Mesendoderm (in vitro differentiated cells): ENCODE measurements at regions not wholly inside any gene's neighbourhood (a gene's known extent, or its start where the extent isn't known, plus 50 kb on each side); places are given as distances from the start of the nearest gene placed in this dataset.

Source experiments
- DNase-seq: peaks from one replicate; pipeline ENCODE4 v3.0.0; 2013
- H2AK5ac ChIP-seq: 2 replicates; pipeline ENCODE4 v1.6.1; 2013; ENCODE audit warnings: low read length, inconsistent platforms
- H2BK120ac ChIP-seq: 2 replicates; pipeline ENCODE4 v1.6.1; 2013; ENCODE audit warnings: low read depth, mild to moderate bottlenecking, low read length, moderate library complexity, mixed read lengths
- H2BK15ac ChIP-seq: replicated peaks from 2 replicates; pipeline ENCODE4 v1.6.1; 2013; ENCODE audit warnings: low read depth, mild to moderate bottlenecking, moderate library complexity
- H2BK5ac ChIP-seq: 2 replicates; pipeline ENCODE4 v1.6.1; 2013; ENCODE audit warnings: low read length, inconsistent platforms
- H3K18ac ChIP-seq: 2 replicates; pipeline ENCODE4 v1.6.1; 2013; ENCODE audit warnings: mild to moderate bottlenecking, low read length, mixed read lengths
- H3K23ac ChIP-seq: one replicate; pipeline ENCODE4 v1.6.1; 2013; ENCODE audit warnings: low read length
- H3K27ac ChIP-seq: 2 replicates; pipeline ENCODE4 v1.5.1; 2013; ENCODE audit warnings: low read depth, mild to moderate bottlenecking, inconsistent platforms, low read length, moderate library complexity
- H3K27me3 ChIP-seq: 2 replicates; pipeline ENCODE4 v1.6.1; 2013; ENCODE audit warnings: low read length, control low read depth, mild to moderate bottlenecking, inconsistent platforms; ENCODE audit not compliant: insufficient read depth, poor library complexity
- H3K36me3 ChIP-seq: 2 replicates; pipeline ENCODE4 v1.6.1; 2013; ENCODE audit warnings: low read length, inconsistent platforms; ENCODE audit not compliant: control insufficient read depth, insufficient read depth
- H3K4ac ChIP-seq: one replicate; pipeline ENCODE4 v1.6.1; 2013; ENCODE audit warnings: low read depth, mild to moderate bottlenecking, low read length, moderate library complexity
- H3K4me1 ChIP-seq: 2 replicates; pipeline ENCODE4 v1.6.1; 2013; ENCODE audit warnings: low read depth, low read length, inconsistent platforms; ENCODE audit not compliant: control insufficient read depth
- H3K4me2 ChIP-seq: 2 replicates; pipeline ENCODE4 v1.6.1; 2013; ENCODE audit warnings: low read length
- H3K4me3 ChIP-seq: 2 replicates; pipeline ENCODE4 v1.5.1; 2013; ENCODE audit warnings: mild to moderate bottlenecking, low read length
- H3K56ac ChIP-seq: one replicate; pipeline ENCODE4 v1.6.1; 2013; ENCODE audit warnings: low read length
- H3K79me1 ChIP-seq: 2 replicates; pipeline ENCODE4 v1.6.1; 2013; ENCODE audit warnings: low read length, inconsistent platforms
- H3K79me2 ChIP-seq: 2 replicates; pipeline ENCODE4 v1.6.1; 2013; ENCODE audit warnings: mild to moderate bottlenecking, low read length; ENCODE audit not compliant: control insufficient read depth, insufficient read depth
- H3K9ac ChIP-seq: 2 replicates; pipeline ENCODE4 v1.6.1; 2013; ENCODE audit warnings: low read length, inconsistent platforms
- H4K5ac ChIP-seq: one replicate; pipeline ENCODE4 v1.6.1; 2013; ENCODE audit warnings: low read length
- H4K8ac ChIP-seq: one replicate; pipeline ENCODE4 v1.6.1; 2013; ENCODE audit warnings: low read depth, mild to moderate bottlenecking, control low read depth, low read length, moderate library complexity
- WGBS: extraction: QIAGEN DNeasy Blood & Tissue Kit; methylation state at CpG from one replicate; pipeline ENCODE4 v1.1.7; 2013; ENCODE audit warnings: low lambda C conversion rate, missing lambda C conversion rate; ENCODE audit not compliant: insufficient coverage; ENCODE audit errors: extremely low coverage; 5-methylcytosine and 5-hydroxymethylcytosine counted together

DNA sequence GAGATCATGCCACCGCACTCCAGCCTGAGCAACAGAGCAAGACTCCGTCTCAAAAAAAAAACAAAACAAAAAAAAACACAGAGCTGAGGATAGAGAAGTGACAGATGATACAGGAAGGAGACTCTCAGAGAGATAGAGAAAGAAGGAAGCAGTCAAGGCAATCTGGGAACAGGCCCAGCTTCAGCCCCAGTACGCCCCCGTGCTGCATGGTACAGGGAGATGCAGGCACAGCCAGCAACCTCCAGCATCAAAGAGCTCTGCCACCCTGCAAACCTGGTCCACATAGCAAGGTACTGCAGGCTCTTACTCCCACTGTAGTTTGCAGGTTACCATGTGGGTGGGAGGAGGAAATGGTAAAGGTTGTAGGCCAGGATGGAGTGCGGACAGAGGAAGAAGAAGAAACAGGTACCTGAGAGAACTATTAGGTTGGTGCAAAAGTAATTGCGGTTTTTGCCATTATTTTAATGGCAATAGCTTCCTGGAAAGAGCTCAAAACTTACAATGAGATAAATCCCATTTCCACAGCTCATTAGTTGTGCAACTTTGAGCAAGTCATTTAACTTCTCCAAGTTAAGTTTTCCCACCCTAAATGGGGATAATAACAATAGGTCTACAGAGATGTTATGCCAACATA, 253.0 kb downstream of the ARRDC4 start:
- Histone ChIP-seq H2BK5ac (no peak overlapping the region), H3K4me3 (no peak overlapping the region), H3K23ac (no peak overlapping the region), H3K79me2 (no peaks in the 10 kb centered on the region), H3K56ac (no peak overlapping the region), H3K4ac (no peak overlapping the region), H3K4me1 (no peaks in the 10 kb centered on the region), H3K36me3 (no peaks in the 10 kb centered on the region), H2BK120ac (no peak overlapping the region), H3K27ac (no peak overlapping the region), H3K27me3 (no peaks in the 10 kb centered on the region), H4K8ac (no peak overlapping the region), H3K18ac (no peak overlapping the region), H3K79me1 (no peaks in the 10 kb centered on the region), H2BK15ac (no peak overlapping the region), H4K5ac (no peak overlapping the region), H3K4me2 (no peak overlapping the region), H2AK5ac (no peak overlapping the region), H3K9ac (no peak overlapping the region)
- DNase-seq = no peak
- WGBS = no CpG with 5 or more reads among the region's 6 CpGs

DNA sequence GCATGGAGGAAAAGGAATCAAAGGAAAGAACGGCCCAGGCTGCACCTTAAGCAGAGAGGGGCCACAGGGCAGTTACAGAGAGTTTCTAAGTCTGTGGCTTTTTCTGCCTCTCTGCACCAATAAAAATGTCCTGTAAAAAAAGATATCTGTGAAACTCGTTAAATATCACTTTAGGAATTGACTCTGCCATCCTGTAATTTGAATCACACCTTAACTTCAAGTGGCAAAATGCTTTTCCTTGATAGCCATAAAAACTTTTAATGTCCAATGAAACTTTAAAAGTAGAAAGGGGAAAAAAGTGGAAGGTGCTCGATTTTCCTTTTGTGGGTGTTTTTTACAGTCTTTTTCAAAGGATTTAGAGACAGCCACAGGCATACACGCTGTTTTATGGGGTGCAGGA, 255.7 kb downstream of the ARRDC4 start:
- Histone ChIP-seq H3K27me3 (no peaks in the 10 kb centered on the region), H4K5ac (no peak overlapping the region), H4K8ac (no peak overlapping the region), H3K79me2 (no peaks in the 10 kb centered on the region), H2AK5ac (no peak overlapping the region), H2BK15ac (no peak overlapping the region), H3K4ac (no peak overlapping the region), H3K36me3 (no peaks in the 10 kb centered on the region), H3K23ac (no peak overlapping the region), H3K56ac (no peak overlapping the region), H3K9ac (no peak overlapping the region), H3K18ac (no peak overlapping the region), H3K79me1 (no peaks in the 10 kb centered on the region), H2BK120ac (no peak overlapping the region), H3K4me3 (no peak overlapping the region), H3K4me2 (no peak overlapping the region), H2BK5ac (no peak overlapping the region), H3K27ac (no peak overlapping the region), H3K4me1 (no peaks in the 10 kb centered on the region)
- no peak for DNase-seq
- WGBS = no CpG with 5 or more reads among the region's 4 CpGs

DNA sequence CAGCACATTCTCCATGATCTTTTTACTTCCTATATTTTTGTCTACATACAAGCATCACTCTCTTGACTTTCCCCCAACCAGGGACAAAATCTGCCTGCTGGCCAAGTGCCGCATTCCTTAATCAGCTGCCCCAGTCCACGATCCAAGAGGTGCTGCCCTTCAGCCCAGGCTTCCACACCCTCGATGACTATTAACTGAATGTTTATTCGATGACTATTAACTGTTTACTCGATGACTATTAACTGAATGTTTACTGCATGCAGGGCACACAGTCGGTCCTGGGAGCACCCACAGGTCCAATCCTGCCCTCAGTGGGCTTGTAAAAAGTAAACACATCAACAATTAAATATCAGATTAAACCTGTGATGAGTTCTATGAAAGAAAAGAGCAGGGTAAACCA, 256.9 kb downstream of the ARRDC4 start:
- H2BK5ac ChIP-seq = no peak overlapping the region
- H3K27ac ChIP-seq = no peak overlapping the region
- H3K4me1 ChIP-seq = no peaks in the 10 kb centered on the region
- no peaks in the 10 kb centered on the region for H3K79me1 ChIP-seq
- DNase-seq = no peak
- H3K9ac ChIP-seq = no peak overlapping the region
- H3K23ac ChIP-seq = no peak overlapping the region
- no peak overlapping the region for H3K56ac ChIP-seq
- H3K18ac ChIP-seq = no peak overlapping the region
- H4K8ac ChIP-seq = no peak overlapping the region
- no peaks in the 10 kb centered on the region for H3K27me3 ChIP-seq
- no peaks in the 10 kb centered on the region for H3K79me2 ChIP-seq
- WGBS = no CpG with 5 or more reads among the region's 6 CpGs
- no peaks in the 10 kb centered on the region for H3K36me3 ChIP-seq
- no peak overlapping the region for H3K4me3 ChIP-seq
- no peak overlapping the region for H2AK5ac ChIP-seq
- H2BK15ac ChIP-seq = no peak overlapping the region
- no peak overlapping the region for H2BK120ac ChIP-seq
- H4K5ac ChIP-seq = no peak overlapping the region
- H3K4me2 ChIP-seq = no peak overlapping the region
- H3K4ac ChIP-seq = no peak overlapping the region

DNA sequence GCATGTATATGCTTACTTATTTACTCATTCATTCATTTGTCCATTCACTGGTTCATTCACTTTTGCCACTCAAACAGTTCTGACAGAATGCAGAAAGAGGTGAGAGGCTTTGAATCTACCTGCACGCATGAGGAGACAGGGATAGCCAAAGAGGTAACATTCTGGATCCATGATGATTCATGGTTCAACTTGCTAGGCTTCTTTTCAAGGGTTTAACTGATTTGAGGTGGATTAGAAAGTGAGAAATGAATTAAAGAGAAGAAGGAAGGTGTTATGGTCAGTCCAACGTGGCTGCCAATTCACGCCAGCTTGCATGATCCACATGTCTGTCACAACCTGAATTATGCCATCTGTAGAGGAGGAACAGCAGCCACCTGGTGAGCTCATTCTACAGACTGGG, 260.6 kb downstream of the ARRDC4 start:
- H3K4me2 ChIP-seq = no peak overlapping the region
- DNase-seq = no peak
- H2AK5ac ChIP-seq = no peak overlapping the region
- H3K18ac ChIP-seq = no peak overlapping the region
- no peaks in the 10 kb centered on the region for H3K79me1 ChIP-seq
- H2BK5ac ChIP-seq = no peak overlapping the region
- H3K4me1 ChIP-seq = no peaks in the 10 kb centered on the region
- H3K4ac ChIP-seq = no peak overlapping the region
- WGBS = no CpG with 5 or more reads among the region's 3 CpGs
- H4K5ac ChIP-seq = no peak overlapping the region
- no peak overlapping the region for H3K27ac ChIP-seq
- H2BK120ac ChIP-seq = no peak overlapping the region
- H3K36me3 ChIP-seq = no peaks in the 10 kb centered on the region
- no peak overlapping the region for H3K56ac ChIP-seq
- no peak overlapping the region for H3K9ac ChIP-seq
- H3K4me3 ChIP-seq = no peak overlapping the region
- no peak overlapping the region for H4K8ac ChIP-seq
- no peaks in the 10 kb centered on the region for H3K27me3 ChIP-seq
- H3K23ac ChIP-seq = no peak overlapping the region
- H2BK15ac ChIP-seq = no peak overlapping the region
- H3K79me2 ChIP-seq = no peaks in the 10 kb centered on the region

GRCh38 chr15:98221577-98221976, 261.1 kb downstream of the ARRDC4 start:
- no peak overlapping the region for H3K56ac ChIP-seq
- H2BK120ac ChIP-seq = no peak overlapping the region
- no peak overlapping the region for H2AK5ac ChIP-seq
- no peak overlapping the region for H3K18ac ChIP-seq
- no peak for DNase-seq
- H3K36me3 ChIP-seq = no peaks in the 10 kb centered on the region
- H3K23ac ChIP-seq = no peak overlapping the region
- no peak overlapping the region for H4K8ac ChIP-seq
- H3K4me3 ChIP-seq = no peak overlapping the region
- H3K79me1 ChIP-seq = no peaks in the 10 kb centered on the region
- no peaks in the 10 kb centered on the region for H3K4me1 ChIP-seq
- H3K9ac ChIP-seq = no peak overlapping the region
- WGBS = no CpG with 5 or more reads among the region's 4 CpGs
- no peak overlapping the region for H3K27ac ChIP-seq
- H2BK5ac ChIP-seq = no peak overlapping the region
- no peak overlapping the region for H3K4ac ChIP-seq
- H3K79me2 ChIP-seq = no peaks in the 10 kb centered on the region
- H2BK15ac ChIP-seq = no peak overlapping the region
- H3K27me3 ChIP-seq = no peaks in the 10 kb centered on the region
- H3K4me2 ChIP-seq = no peak overlapping the region
- no peak overlapping the region for H4K5ac ChIP-seq

DNA sequence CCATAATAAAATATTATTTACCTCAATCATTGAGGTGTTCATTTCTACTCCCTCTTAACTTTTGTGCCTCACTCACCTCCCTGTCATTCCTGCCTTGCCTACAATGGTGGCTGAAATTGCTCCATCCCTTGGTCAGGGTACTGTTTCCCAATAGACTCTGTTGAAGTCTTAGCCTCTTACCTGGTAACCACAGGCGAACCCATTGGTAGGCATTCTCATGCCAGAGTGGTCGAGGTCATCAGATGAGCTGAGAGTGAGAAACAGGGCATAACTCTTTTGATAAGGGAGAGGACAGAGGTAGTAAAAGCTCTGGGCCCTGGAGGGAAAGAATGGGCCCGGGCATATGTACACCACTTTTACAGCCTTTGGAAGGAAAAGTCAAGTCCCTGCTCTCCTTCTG, 265.6 kb downstream of the ARRDC4 start:
- H4K8ac ChIP-seq = no peak overlapping the region
- no CpG with 5 or more reads among the region's 3 CpGs for WGBS
- no peak overlapping the region for H4K5ac ChIP-seq
- H3K23ac ChIP-seq = no peak overlapping the region
- H3K27ac ChIP-seq = no peak overlapping the region
- H3K4me2 ChIP-seq = no peak overlapping the region
- no peak overlapping the region for H3K18ac ChIP-seq
- no peak for DNase-seq
- no peaks in the 10 kb centered on the region for H3K36me3 ChIP-seq
- H3K4me1 ChIP-seq = no peaks in the 10 kb centered on the region
- no peak overlapping the region for H2BK5ac ChIP-seq
- H3K79me2 ChIP-seq = no peaks in the 10 kb centered on the region
- no peak overlapping the region for H2BK120ac ChIP-seq
- no peak overlapping the region for H3K9ac ChIP-seq
- H3K79me1 ChIP-seq = no peaks in the 10 kb centered on the region
- no peak overlapping the region for H2BK15ac ChIP-seq
- H3K4me3 ChIP-seq = no peak overlapping the region
- H2AK5ac ChIP-seq = no peak overlapping the region
- no peaks in the 10 kb centered on the region for H3K27me3 ChIP-seq
- H3K4ac ChIP-seq = no peak overlapping the region
- no peak overlapping the region for H3K56ac ChIP-seq
